Erythroblast (primary cell): ENCODE measurements at regions not wholly inside any gene's neighbourhood (a gene's known extent, or its start where the extent isn't known, plus 50 kb on each side); places are given as distances from the start of the nearest gene placed in this dataset.

ENCODE experiments used
- GATA1 ChIP-seq: IDR thresholded peaks from 2 replicates; pipeline ENCODE4 v1.6.1; 2011; ENCODE audit warnings: low read depth, mild to moderate bottlenecking, control low read depth, low read length, moderate library complexity
- POLR2A ChIP-seq: IDR thresholded peaks from 2 replicates; pipeline ENCODE4 v1.6.1; 2011; ENCODE audit warnings: mild to moderate bottlenecking, low read length

- no peak for TF ChIP-seq POLR2A
- no peak for TF ChIP-seq GATA1
Measured at GRCh38 chr6:4692664-4693063, 83.5 kb upstream of the CDYL start.
